ENCODE measurements at regions not wholly inside any gene's neighbourhood (a gene's known extent, or its start where the extent isn't known, plus 50 kb on each side); places are given as distances from the start of the nearest gene placed in this dataset.

DNA sequence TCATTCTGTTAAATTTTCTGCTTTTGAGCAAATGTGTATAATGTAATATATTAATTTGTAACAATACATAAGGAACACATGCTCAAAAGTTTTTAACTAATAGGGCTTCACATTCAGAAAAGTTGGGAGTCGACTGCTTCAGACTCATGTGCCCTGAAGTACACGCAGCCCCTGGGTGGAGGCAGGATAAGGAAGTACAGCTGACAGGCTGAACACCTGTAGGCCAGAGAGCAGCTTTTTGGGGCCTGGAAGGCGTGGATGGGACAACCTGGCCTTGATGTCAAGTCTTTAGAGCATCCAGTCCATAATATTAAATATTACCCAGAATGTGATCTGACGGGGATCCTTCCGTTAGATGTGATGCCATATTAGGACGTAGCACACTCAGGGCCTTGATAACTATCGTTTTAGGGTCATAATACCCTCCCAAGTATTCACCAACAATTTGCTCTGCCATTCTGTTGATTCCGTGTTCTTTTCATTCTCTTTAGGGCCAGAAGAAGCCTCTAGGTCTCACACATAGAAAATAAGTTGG is 485.2 kb downstream of the SIPA1L2 start:
- ChIA-PET POLR2A (no interaction called here), CTCF (ENCODE audit: low intra/inter-chr PET ratio) (no interaction called here)
- in situ Hi-C loops (cut with MboI) = no loop called here
- Histone ChIP-seq H3K36me3 (ENCODE audit: control insufficient read depth, insufficient read depth, low read length) (no peaks in the 10 kb centered on the region), H3K9me1 (ENCODE audit: control insufficient read depth, insufficient read depth, low read length) (no peaks in the 10 kb centered on the region), H3K79me2 (ENCODE audit: control insufficient read depth, insufficient read depth, low read length) (no peaks in the 10 kb centered on the region), H3K27ac (ENCODE audit: extremely low read depth, low read depth, low read length) (no peak overlapping the region), H3K9ac (ENCODE audit: insufficient read depth in 1 of 2, low read depth in 2 of 2, low read length in 2 of 2) (no peak overlapping the region), H3K4me3 (no peak overlapping the region), H3K27me3 (ENCODE audit: control insufficient read depth in 2 of 2, insufficient read depth in 2 of 2, low read length in 2 of 2) (no peaks in the 10 kb centered on the region), H3K4me1 (replicated peaks in 1 of 2; ENCODE audit: control insufficient read depth in 2 of 2, insufficient read depth in 2 of 2, low read length in 2 of 2) (no peaks in the 10 kb centered on the region), H4K20me1 (replicated peaks; ENCODE audit: control insufficient read depth, insufficient read depth, low read length) (no peaks in the 10 kb centered on the region), H3K9me3 (replicated peaks; ENCODE audit: control insufficient read depth, insufficient read depth, low read depth, low read length) (no peaks in the 10 kb centered on the region), H3K4me2 (ENCODE audit: insufficient read depth, low read length) (no peak overlapping the region), H2AFZ (ENCODE audit: low read depth, low read length) (no peak overlapping the region)
- FAIRE-seq = no peak
- TF ChIP-seq ZNF282 (CRISPR knock-in tag; IDR thresholded peaks at IDR 0.05) (no peak), LARP7 (IDR thresholded peaks at IDR 0.05) (no peak), NEUROD1 (IDR thresholded peaks at IDR 0.05; ENCODE audit: borderline replicate concordance, low read depth, low read length, partially characterized antibody) (no peak), ZNF224 (CRISPR knock-in tag; IDR thresholded peaks at IDR 0.05) (no peak), IFI16 (CRISPR knock-in tag; IDR thresholded peaks at IDR 0.05) (no peak), EHMT2 (IDR thresholded peaks at IDR 0.05) (no peak), ZNF217 (CRISPR knock-in tag; IDR thresholded peaks at IDR 0.05) (no peak), PCBP2 (IDR thresholded peaks at IDR 0.05; ENCODE audit: low read depth, low read length, poor library complexity, severe bottlenecking) (no peak), JUNB (CRISPR knock-in tag; conservative IDR thresholded peaks at IDR 0.05) (no peak), KDM1A (IDR thresholded peaks at IDR 0.05) (no peak), RAD21 (CRISPR knock-in tag; conservative IDR thresholded peaks at IDR 0.05 in 1 of 2, IDR thresholded peaks at IDR 0.05 in 1 of 2) (no peak), BMI1 (IDR thresholded peaks at IDR 0.05; ENCODE audit: low read length) (no peak), ZNF583 (CRISPR knock-in tag; IDR thresholded peaks at IDR 0.05) (no peak), MAZ (CRISPR knock-in tag; conservative IDR thresholded peaks at IDR 0.05 in 1 of 2, IDR thresholded peaks at IDR 0.05 in 1 of 2) (no peak), JUND (IDR thresholded peaks at IDR 0.05; ENCODE audit: borderline replicate concordance, low read depth, low read length) (no peak), JUND (tag; IDR thresholded peaks at IDR 0.05; ENCODE audit: borderline replicate concordance, low read depth, low read length) (no peak), ZNF41 (CRISPR knock-in tag; conservative IDR thresholded peaks at IDR 0.05) (no peak), CBFA2T2 (conservative IDR thresholded peaks at IDR 0.05) (no peak)
- TF ChIP-seq, protein P1, sequence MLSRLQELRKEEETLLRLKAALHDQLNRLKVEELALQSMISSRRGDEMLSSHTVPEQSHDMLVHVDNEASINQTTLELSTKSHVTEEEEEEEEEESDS (CRISPR knock-in tag; IDR thresholded peaks at IDR 0.05) = no peak
- no TSS peak for BruUV-seq (replicated peaks)
- intact Hi-C loops (cut with micrococcal nuclease) = no loop called here
- ATAC-seq = no peak
- no peak for DNase-seq (ENCODE audit: extremely low read depth in 1 of 4, low spot score in 3 of 4)
- WGBS (ENCODE audit: insufficient coverage, low coverage, missing lambda C conversion rate) = under 1% methylated on average over 8 of the region's 8 CpGs

Measured in K562 (cell line).